ENCODE measurements at regions not wholly inside any gene's neighbourhood (a gene's known extent, or its start where the extent isn't known, plus 50 kb on each side); places are given as distances from the start of the nearest gene placed in this dataset.

DNA sequence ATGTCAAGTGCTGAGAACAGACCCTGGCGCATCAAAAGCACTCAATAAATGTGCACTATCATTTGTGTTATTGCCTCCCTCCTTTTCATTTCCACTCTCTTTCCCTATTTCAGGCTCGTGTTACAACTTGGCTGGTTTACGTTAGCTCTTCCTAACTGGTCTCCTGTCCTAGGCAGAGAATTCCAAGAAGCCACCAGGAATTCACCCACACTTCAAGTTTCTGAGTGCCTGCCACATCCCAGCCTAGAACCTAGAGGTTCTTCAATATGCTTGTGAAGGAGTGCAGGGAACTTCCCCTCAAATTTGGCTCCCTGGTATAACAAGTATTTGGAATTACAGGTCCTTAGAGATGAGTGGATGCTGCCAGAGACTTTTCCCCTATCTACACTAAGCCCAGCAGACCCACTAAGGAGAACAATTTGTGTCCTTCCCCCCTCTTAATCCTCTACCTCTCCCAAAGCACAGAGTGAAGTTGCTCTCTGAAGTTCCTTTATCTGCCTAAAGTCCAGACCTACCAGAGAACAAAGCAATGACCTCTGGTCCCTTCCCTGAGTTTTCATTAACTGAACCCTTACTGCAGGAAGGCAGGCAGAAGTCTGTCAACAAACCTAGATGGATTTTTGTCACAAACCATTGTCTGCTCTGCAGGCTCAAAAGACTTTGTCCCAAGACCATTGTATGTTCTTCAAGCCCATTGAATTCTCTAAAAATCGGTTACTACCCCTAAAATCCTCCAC lies 201.6 kb upstream of the JARID2 start:
- DNase-seq (ENCODE audit: low read depth in 2 of 2): no peak

GRCh38 chr6:15044948-15045347 lies 200.9 kb upstream of the JARID2 start:
- DNase-seq (ENCODE audit: low read depth in 2 of 2): no peak

- DNase-seq (ENCODE audit: low read depth in 2 of 2): no peak
Observed at GRCh38 chr6:15046751-15047150, 199.1 kb upstream of the JARID2 start.

DNA sequence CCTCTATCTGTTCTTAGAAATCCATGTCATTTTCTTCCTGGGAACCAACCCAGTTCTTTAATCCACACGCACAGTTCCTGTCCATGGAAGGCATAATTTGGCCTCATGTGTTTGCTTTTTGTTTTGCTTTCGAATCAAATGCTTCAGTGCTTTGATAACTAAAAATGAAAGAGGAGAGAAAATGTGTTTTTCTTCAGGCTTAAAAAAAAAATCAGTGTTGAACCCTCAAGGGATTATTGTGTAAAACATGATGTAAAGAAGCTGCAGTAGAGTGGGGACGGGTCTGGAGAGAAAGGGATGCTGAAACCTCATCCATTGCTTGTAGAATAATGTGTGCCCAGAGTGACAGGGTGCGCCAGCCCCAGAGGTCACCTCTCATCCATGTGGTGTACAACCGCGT lies 197.5 kb upstream of the JARID2 start:
- DNase-seq (ENCODE audit: low read depth in 2 of 2): no peak

DNA sequence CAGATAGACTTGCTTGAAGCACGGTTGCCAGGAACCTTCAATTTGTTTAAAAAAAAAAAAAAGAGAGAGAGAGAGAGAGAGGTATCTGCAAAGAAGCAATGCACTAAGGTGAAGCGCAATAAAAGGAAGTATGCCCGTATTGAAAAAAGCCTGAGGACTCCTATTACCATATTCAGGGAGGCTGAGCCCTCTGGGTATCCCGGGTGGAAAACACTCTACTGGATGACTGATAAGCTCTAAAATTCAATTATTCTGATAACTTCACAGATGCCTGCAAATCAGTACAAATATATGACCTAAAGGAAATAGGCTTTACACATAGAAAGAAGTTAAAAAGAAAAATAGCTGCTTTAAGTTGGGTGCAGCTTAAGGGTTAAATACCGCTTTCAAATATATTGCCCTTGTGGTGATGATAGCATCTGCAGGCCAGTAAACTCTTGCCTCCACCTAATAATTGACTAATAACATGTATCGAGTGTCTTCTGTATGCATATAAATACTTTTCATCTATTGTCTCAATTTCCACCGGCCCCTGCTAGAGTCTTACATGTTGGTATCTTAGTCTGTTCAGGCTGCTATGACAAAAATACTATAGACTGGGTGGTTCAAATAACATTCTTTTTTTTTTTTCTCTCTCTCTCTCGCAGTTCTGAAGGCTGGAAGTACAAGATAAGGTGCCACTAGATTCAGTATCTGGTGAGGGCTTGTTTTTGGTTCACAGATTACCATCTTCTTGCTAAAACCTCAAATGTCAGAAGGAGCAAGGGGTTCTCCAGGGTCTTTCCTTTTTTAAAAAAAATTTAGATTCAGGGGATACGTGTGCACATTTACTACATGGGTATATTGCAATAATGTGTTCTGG lies 187.4 kb upstream of the JARID2 start:
- no peak for DNase-seq (ENCODE audit: low read depth in 2 of 2)

- no peak for DNase-seq (ENCODE audit: low read depth in 2 of 2)
Observed at GRCh38 chr6:15061180-15061641, 184.7 kb upstream of the JARID2 start.

DNA sequence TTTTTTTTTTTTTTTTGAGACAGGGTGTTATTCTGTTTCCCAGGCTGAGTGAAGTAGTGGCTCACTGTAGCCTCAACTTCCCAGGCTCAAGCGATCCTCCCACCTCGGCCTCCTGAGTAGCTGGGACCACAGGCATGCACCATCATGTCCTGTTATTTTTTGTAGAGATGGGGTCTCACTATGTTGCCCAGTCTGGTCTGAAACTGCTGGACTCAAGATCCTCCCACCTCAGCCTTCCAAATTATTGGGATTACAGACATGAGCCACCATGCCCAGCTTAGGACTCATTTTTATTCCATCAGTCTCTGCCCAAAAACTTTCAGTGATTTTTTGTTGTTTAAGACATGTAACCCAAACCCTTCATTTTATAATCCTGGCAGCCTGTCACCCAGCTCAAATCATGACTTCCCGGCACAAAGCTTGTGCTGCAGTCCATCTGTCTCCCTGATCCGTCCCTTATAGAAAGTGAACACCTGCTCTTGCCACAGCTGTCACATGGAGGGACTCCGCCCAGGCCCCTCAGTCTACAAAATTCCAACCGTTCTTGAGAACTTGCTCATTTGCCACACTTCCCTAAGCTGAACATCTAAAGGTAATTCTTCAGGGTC lies 183.9 kb upstream of the JARID2 start:
- no peak for DNase-seq (ENCODE audit: low read depth in 2 of 2)

- no peak for DNase-seq (ENCODE audit: low read depth in 2 of 2)
Observed at GRCh38 chr6:15062516-15063252, 183.2 kb upstream of the JARID2 start.

DNA sequence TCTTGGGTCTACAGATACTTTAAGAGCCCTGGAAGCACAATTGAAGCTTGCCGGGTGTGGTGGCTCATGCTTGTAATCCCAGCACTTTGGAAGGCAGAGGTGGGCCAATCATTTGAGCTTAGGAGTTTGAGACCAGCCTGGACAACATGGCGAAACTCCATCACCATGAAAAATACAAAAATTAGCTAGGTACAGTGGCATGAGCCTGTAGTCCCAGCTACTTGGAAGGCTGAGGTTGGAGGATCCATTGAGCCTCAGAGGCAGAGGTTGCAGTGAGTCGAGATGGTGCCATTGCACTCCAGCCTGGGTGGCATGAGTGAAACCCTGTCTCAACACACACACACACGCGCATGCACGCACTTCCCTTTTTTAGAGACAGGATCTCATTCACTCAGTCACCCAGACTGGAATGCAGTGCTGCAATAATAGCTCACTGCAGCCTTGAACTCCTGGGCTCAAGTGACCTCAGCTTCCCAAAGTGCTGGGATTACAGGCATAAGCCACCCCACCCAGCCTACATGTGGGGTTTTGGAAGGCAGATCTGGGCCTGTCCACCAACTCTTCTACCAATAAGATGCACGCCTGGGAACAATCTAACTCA lies 182.5 kb upstream of the JARID2 start:
- no peak for DNase-seq (ENCODE audit: low read depth in 2 of 2)

- DNase-seq (ENCODE audit: low read depth in 2 of 2): no peak
Observed at GRCh38 chr6:15065261-15065989, 180.4 kb upstream of the JARID2 start.

- no peak for DNase-seq (ENCODE audit: low read depth in 2 of 2)
Observed at GRCh38 chr6:15066089-15066758, 179.6 kb upstream of the JARID2 start.

GRCh38 chr6:15073344-15073789 lies 172.5 kb upstream of the JARID2 start:
- DNase-seq (ENCODE audit: low read depth in 2 of 2): no peak

DNA sequence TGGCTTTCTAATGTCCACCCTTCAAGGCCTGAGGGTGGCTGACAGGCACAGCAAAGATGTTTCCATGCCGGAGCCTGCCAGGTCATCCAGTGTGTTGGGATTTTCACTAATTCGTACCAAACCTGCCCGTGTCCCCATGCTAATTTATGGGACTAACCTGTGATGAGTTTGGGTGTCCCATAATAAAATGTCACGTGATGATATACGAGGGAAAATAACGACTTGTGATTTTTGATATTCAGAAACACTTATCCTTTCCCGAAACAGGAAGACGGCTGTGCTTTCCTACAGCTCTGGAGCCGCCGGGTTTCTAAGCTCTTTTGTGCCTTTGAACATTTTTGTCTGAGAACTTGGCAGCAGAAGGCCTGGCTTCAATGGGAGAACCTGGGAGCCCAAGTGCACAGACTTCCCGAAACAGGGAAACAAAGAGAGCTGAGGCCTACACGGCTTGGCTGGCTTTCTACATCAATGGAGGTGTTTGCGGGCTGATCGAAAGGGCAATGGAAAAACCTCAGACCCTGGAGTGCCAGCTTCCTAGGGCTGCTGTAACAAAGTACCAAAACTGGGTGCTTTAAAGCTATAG lies 171.9 kb upstream of the JARID2 start:
- no peak for DNase-seq (ENCODE audit: low read depth in 2 of 2)

DNA sequence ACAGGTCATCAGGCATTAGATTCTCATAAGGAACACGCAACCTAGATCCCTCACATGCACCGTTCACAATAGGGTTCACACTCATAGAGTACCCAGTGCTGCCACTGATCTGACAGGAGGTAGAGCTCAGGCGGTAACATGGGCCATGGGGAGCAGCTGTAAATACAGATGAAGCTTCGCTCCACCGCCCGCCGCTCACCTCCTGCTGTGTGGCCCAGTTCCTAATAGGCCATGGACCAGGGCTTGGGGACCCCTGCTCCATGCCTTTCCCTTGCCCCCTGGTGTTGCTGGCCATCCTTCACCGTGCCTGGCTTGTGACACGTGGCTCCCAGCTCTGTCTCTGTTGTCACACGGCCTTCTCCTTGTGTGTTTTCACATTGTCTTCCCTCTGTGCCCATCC lies 171.1 kb upstream of the JARID2 start:
- no peak for DNase-seq (ENCODE audit: low read depth in 2 of 2)

- no peak for DNase-seq (ENCODE audit: low read depth in 2 of 2)
Observed at GRCh38 chr6:15076565-15076964, 169.3 kb upstream of the JARID2 start.

DNA sequence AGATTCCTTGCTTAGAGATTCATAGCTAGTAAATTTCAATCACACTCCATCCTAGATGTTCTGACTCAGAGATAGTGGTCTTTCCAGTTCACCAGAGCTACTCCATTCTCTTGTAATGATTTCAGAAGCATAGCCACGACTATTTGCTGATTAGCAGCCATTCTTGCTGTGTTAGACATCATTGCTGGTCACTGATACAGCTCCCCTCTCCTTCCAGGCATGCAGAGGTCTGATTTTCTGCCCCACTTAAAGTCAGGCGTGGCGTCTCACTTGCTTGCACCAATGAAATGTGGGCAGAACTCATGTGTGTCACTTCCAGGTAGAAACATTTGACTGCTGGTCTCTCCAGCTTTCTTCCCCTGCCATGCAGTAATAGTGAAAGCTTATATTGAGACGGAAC lies 168.9 kb upstream of the JARID2 start:
- DNase-seq (ENCODE audit: low read depth in 2 of 2): no peak

GRCh38 chr6:15077961-15078360 lies 167.9 kb upstream of the JARID2 start:
- no peak for DNase-seq (ENCODE audit: low read depth in 2 of 2)

- DNase-seq (ENCODE audit: low read depth in 2 of 2): no peak
Observed at GRCh38 chr6:15079288-15079817, 166.5 kb upstream of the JARID2 start.

- DNase-seq (ENCODE audit: low read depth in 2 of 2): no peak
Observed at GRCh38 chr6:15080895-15081294, 165.0 kb upstream of the JARID2 start.

- DNase-seq (ENCODE audit: low read depth in 2 of 2): no peak
Observed at GRCh38 chr6:15081447-15081846, 164.4 kb upstream of the JARID2 start.
